ENCODE measurements at regions not wholly inside any gene's neighbourhood (a gene's known extent, or its start where the extent isn't known, plus 50 kb on each side); places are given as distances from the start of the nearest gene placed in this dataset.

GRCh38 chr6:147016440-147016839 is 187.8 kb upstream of the STXBP5 start:
- 23 to 57% (median 33%) methylated on average over 3 of the region's 3 CpGs for WGBS, 5 donors
- no peaks in the 10 kb centered on the region for H3K36me3 ChIP-seq

GRCh38 chr6:147017153-147017552 is 187.1 kb upstream of the STXBP5 start:
- Histone ChIP-seq H3K9me3 (no peaks in the 10 kb centered on the region), H3K27ac (no peak overlapping the region), H3K36me3 (no peaks in the 10 kb centered on the region), H3K4me3 (no peak overlapping the region), H3K4me1 (no peaks in the 10 kb centered on the region), H3K27me3 (replicated peaks in 1 of 7) (no peaks in the 10 kb centered on the region)
- 88 to 96% (median 91%) methylated on average over 4 of the region's 4 CpGs for WGBS, 5 donors
- intact Hi-C loops (cut with DNase I; ENCODE audit: low total_unique reads) = no loop called here
- no peak for TF ChIP-seq CTCF (IDR thresholded peaks at IDR 0.05 in 8 of 11, conservative IDR thresholded peaks at IDR 0.05 in 3 of 11)
- no peak for TF ChIP-seq POLR2AphosphoS5 (IDR thresholded peaks at IDR 0.05)
- TF ChIP-seq POLR2A (IDR thresholded peaks at IDR 0.05) = no peak
- no peak for DNase-seq

More at GRCh38 chr6:147016440-147016839, 187.8 kb upstream of the STXBP5 start:
- no peak for DNase-seq
- Histone ChIP-seq H3K27ac (no peak overlapping the region), H3K4me3 (no peak overlapping the region), H3K27me3 (replicated peaks in 1 of 7) (no peaks in the 10 kb centered on the region), H3K9me3 (no peaks in the 10 kb centered on the region), H3K4me1 (no peaks in the 10 kb centered on the region)
- intact Hi-C loops (cut with DNase I; ENCODE audit: low total_unique reads) = no loop called here
- TF ChIP-seq POLR2AphosphoS5 (IDR thresholded peaks at IDR 0.05) = no peak
- no peak for TF ChIP-seq POLR2A (IDR thresholded peaks at IDR 0.05)
- no peak for TF ChIP-seq CTCF (IDR thresholded peaks at IDR 0.05 in 8 of 11, conservative IDR thresholded peaks at IDR 0.05 in 3 of 11)

- H3K4me3 ChIP-seq = no peak overlapping the region
- intact Hi-C loops (cut with DNase I; ENCODE audit: low total_unique reads) = no loop called here
- no peaks in the 10 kb centered on the region for H3K9me3 ChIP-seq
- no peak for TF ChIP-seq POLR2AphosphoS5 (IDR thresholded peaks at IDR 0.05)
- TF ChIP-seq CTCF (IDR thresholded peaks at IDR 0.05 in 8 of 11, conservative IDR thresholded peaks at IDR 0.05 in 3 of 11) = no peak
- no peak for TF ChIP-seq POLR2A (IDR thresholded peaks at IDR 0.05)
- H3K36me3 ChIP-seq = no peaks in the 10 kb centered on the region
- H3K27ac ChIP-seq = no peak overlapping the region
- no peaks in the 10 kb centered on the region for H3K27me3 ChIP-seq (replicated peaks in 1 of 7)
- no peaks in the 10 kb centered on the region for H3K4me1 ChIP-seq
- DNase-seq = no peak
Measured at GRCh38 chr6:147019001-147019400, 185.2 kb upstream of the STXBP5 start.

GRCh38 chr6:147022041-147022440 is 182.2 kb upstream of the STXBP5 start:
- no peak for DNase-seq
- H3K4me1 ChIP-seq = no peaks in the 10 kb centered on the region
- TF ChIP-seq POLR2A (IDR thresholded peaks at IDR 0.05) (no peak), POLR2AphosphoS5 (IDR thresholded peaks at IDR 0.05) (no peak), CTCF (IDR thresholded peaks at IDR 0.05 in 8 of 11, conservative IDR thresholded peaks at IDR 0.05 in 3 of 11) (no peak)
- no peaks in the 10 kb centered on the region for H3K36me3 ChIP-seq
- H3K27me3 ChIP-seq (replicated peaks in 1 of 7) = no peaks in the 10 kb centered on the region
- H3K9me3 ChIP-seq = no peaks in the 10 kb centered on the region
- no peak overlapping the region for H3K27ac ChIP-seq
- H3K4me3 ChIP-seq = no peak overlapping the region
- intact Hi-C loops (cut with DNase I; ENCODE audit: low total_unique reads) = no loop called here
- WGBS, 5 donors = 64 to 89% (median 71%) methylated on average over 2 of the region's 2 CpGs

Data from spleen (tissue), 11 donors.